ENCODE measurements at regions not wholly inside any gene's neighbourhood (a gene's known extent, or its start where the extent isn't known, plus 50 kb on each side); places are given as distances from the start of the nearest gene placed in this dataset.

DNA sequence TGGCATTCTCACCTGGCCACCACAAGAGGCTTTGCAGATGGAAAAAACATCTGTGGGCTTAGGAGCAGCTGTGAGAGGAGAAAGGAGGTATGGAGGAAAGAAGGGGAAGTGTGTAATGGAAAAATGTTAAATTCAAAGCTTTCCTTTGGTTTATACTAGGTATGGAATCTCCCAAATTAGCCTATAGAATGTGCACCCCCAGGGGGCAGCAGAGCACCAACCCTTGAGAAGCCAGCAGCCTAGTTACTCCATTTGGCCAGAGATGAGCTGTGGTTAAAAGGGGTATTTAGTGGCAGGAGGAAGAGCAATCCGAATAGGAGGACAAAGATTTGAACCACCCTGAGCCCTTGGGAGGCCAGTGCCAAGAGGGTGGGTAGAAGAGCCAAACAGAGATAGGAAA is 97.5 kb upstream of the CTTNBP2NL start:
- Histone ChIP-seq H3K27ac (ENCODE audit: insufficient read depth, low read length) (no peak overlapping the region), H3K9ac (ENCODE audit: insufficient read depth, low read length) (no peak overlapping the region), H3K79me2 (ENCODE audit: control insufficient read depth, insufficient read depth, low read length) (no peaks in the 10 kb centered on the region), H3K9me3 (ENCODE audit: control insufficient read depth, insufficient read depth, low read depth, low read length) (no peaks in the 10 kb centered on the region), H3K4me3 (replicated peaks in 1 of 4; ENCODE audit: control extremely low read depth in 1 of 4, insufficient read depth in 1 of 4, low read depth in 3 of 4, low read length in 4 of 4) (no peak overlapping the region), H4K20me1 (ENCODE audit: control insufficient read depth, extremely low read depth, insufficient read depth, low read length) (no peaks in the 10 kb centered on the region), H3K4me2 (ENCODE audit: extremely low read depth, insufficient read depth, low read length) (no peak overlapping the region), H3K4me1 (ENCODE audit: control insufficient read depth, extremely low read depth, insufficient read depth, low read length) (no peaks in the 10 kb centered on the region), H3K36me3 (ENCODE audit: control insufficient read depth, insufficient read depth, low read length) (no peaks in the 10 kb centered on the region), H3K27me3 (ENCODE audit: control insufficient read depth, insufficient read depth, low read length) (no peaks in the 10 kb centered on the region), H2AFZ (ENCODE audit: low read length) (no peak overlapping the region)
- TF ChIP-seq, protein P1, sequence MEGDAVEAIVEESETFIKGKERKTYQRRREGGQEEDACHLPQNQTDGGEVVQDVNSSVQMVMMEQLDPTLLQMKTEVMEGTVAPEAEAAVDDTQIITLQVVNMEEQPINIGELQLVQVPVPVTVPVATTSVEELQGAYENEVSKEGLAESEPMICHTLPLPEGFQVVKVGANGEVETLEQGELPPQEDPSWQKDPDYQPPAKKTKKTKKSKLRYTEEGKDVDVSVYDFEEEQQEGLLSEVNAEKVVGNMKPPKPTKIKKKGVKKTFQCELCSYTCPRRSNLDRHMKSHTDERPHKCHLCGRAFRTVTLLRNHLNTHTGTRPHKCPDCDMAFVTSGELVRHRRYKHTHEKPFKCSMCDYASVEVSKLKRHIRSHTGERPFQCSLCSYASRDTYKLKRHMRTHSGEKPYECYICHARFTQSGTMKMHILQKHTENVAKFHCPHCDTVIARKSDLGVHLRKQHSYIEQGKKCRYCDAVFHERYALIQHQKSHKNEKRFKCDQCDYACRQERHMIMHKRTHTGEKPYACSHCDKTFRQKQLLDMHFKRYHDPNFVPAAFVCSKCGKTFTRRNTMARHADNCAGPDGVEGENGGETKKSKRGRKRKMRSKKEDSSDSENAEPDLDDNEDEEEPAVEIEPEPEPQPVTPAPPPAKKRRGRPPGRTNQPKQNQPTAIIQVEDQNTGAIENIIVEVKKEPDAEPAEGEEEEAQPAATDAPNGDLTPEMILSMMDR (conservative IDR thresholded peaks at IDR 0.05 in 1 of 2, IDR thresholded peaks at IDR 0.05 in 1 of 2; ENCODE audit: low read depth in 1 of 2, low read length in 2 of 2), result peak; percentile 60 to 67
- no peak for TF ChIP-seq EZH2 (IDR thresholded peaks at IDR 0.05; ENCODE audit: low read length, missing control alignments)
- peak; percentile 23 to 53 for DNase-seq (ENCODE audit: low read depth in 2 of 2)

DNA sequence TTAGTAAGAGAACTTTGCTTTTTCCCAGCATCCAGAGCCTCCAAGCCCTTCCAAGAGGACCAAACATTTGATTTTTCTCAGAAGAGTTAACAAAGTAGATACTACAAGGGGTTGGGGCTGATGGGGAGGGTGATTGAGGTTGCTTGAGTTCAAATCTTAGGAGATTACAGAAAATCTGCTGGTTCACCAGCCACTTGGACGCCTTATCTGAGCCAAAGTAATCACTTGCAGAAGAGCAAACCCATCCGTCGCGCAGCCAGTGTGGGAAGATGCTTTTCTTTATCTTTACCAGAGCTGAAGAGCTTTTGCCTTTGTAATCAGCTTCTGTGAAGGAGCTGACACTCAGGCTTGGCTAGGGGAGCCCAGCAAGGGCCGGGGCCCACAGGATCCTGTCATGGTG is 91.9 kb upstream of the CTTNBP2NL start:
- Histone ChIP-seq H3K4me3 (replicated peaks in 1 of 4; ENCODE audit: control extremely low read depth in 1 of 4, insufficient read depth in 1 of 4, low read depth in 3 of 4, low read length in 4 of 4) (no peak overlapping the region), H3K9ac (ENCODE audit: insufficient read depth, low read length) (no peak overlapping the region), H3K36me3 (ENCODE audit: control insufficient read depth, insufficient read depth, low read length) (no peaks in the 10 kb centered on the region), H3K9me3 (ENCODE audit: control insufficient read depth, insufficient read depth, low read depth, low read length) (no peaks in the 10 kb centered on the region), H2AFZ (ENCODE audit: low read length) (no peak overlapping the region), H3K4me2 (ENCODE audit: extremely low read depth, insufficient read depth, low read length) (no peak overlapping the region), H3K79me2 (ENCODE audit: control insufficient read depth, insufficient read depth, low read length) (no peaks in the 10 kb centered on the region), H4K20me1 (ENCODE audit: control insufficient read depth, extremely low read depth, insufficient read depth, low read length) (no peaks in the 10 kb centered on the region), H3K4me1 (ENCODE audit: control insufficient read depth, extremely low read depth, insufficient read depth, low read length) (no peaks in the 10 kb centered on the region), H3K27ac (ENCODE audit: insufficient read depth, low read length) (no peak overlapping the region), H3K27me3 (ENCODE audit: control insufficient read depth, insufficient read depth, low read length) (no peaks in the 10 kb centered on the region)
- DNase-seq (ENCODE audit: low read depth in 2 of 2), result no peak
- TF ChIP-seq EZH2 (IDR thresholded peaks at IDR 0.05; ENCODE audit: low read length, missing control alignments), result no peak
- TF ChIP-seq, protein P1 (conservative IDR thresholded peaks at IDR 0.05 in 1 of 2, IDR thresholded peaks at IDR 0.05 in 1 of 2; ENCODE audit: low read depth in 1 of 2, low read length in 2 of 2), result no peak

- no peak overlapping the region for H3K27ac ChIP-seq (ENCODE audit: insufficient read depth, low read length)
- H3K4me3 ChIP-seq (replicated peaks in 1 of 4; ENCODE audit: control extremely low read depth in 1 of 4, insufficient read depth in 1 of 4, low read depth in 3 of 4, low read length in 4 of 4), result no peak overlapping the region
- no peak for TF ChIP-seq EZH2 (IDR thresholded peaks at IDR 0.05; ENCODE audit: low read length, missing control alignments)
- TF ChIP-seq, protein P1 (conservative IDR thresholded peaks at IDR 0.05 in 1 of 2, IDR thresholded peaks at IDR 0.05 in 1 of 2; ENCODE audit: low read depth in 1 of 2, low read length in 2 of 2), result no peak
- no peaks in the 10 kb centered on the region for H4K20me1 ChIP-seq (ENCODE audit: control insufficient read depth, extremely low read depth, insufficient read depth, low read length)
- no peak overlapping the region for H2AFZ ChIP-seq (ENCODE audit: low read length)
- H3K4me1 ChIP-seq (ENCODE audit: control insufficient read depth, extremely low read depth, insufficient read depth, low read length), result no peaks in the 10 kb centered on the region
- H3K79me2 ChIP-seq (ENCODE audit: control insufficient read depth, insufficient read depth, low read length), result no peaks in the 10 kb centered on the region
- H3K4me2 ChIP-seq (ENCODE audit: extremely low read depth, insufficient read depth, low read length), result no peak overlapping the region
- no peak for DNase-seq (ENCODE audit: low read depth in 2 of 2)
- no peaks in the 10 kb centered on the region for H3K27me3 ChIP-seq (ENCODE audit: control insufficient read depth, insufficient read depth, low read length)
- H3K9me3 ChIP-seq (ENCODE audit: control insufficient read depth, insufficient read depth, low read depth, low read length), result no peaks in the 10 kb centered on the region
- no peaks in the 10 kb centered on the region for H3K36me3 ChIP-seq (ENCODE audit: control insufficient read depth, insufficient read depth, low read length)
- H3K9ac ChIP-seq (ENCODE audit: insufficient read depth, low read length), result no peak overlapping the region
These were observed 91.4 kb upstream of the CTTNBP2NL start for GRCh38 chr1:112304612-112305011.

Measured in fibroblast of lung (primary cell).